ENCODE measurements at regions not wholly inside any gene's neighbourhood (a gene's known extent, or its start where the extent isn't known, plus 50 kb on each side); places are given as distances from the start of the nearest gene placed in this dataset.

DNA sequence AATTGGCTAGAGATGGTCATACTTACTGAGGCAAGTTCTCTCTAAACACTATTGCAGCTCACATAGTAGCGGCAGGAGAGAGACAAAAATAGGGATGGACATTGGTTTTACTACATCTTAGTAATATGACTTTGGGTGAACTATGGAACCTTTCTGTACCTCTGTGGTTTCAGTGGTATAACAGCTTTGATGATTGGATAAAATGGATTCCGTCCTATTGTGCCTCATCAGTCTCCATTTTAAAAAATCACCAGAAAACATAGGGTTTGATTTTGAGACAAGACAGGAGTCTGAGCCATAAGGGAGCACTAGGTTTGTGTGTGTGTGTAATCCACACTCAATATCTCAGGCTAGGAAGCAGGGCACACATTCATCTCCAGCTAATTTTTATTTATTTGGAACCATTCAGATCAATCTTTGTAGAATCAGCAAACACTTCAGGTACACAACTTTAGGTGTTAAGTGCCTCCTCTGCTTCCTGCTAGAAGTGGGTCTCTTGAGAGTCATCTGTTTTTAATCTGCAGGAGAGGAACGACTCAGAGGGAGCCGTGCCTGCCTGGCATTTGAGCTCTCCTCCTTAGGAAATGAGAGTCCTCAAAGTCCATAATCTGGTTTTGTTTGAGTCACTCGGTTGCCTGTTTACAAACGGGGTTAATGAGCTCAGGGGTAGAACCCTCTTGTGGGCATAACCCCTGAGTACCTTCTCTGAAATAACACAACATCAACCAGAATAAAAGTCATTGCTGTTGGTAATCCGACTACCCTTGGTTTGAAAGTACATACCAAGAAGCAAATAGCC lies 238.5 kb upstream of the BOD1L1 start (continued):
- TF ChIP-seq, protein P1, sequence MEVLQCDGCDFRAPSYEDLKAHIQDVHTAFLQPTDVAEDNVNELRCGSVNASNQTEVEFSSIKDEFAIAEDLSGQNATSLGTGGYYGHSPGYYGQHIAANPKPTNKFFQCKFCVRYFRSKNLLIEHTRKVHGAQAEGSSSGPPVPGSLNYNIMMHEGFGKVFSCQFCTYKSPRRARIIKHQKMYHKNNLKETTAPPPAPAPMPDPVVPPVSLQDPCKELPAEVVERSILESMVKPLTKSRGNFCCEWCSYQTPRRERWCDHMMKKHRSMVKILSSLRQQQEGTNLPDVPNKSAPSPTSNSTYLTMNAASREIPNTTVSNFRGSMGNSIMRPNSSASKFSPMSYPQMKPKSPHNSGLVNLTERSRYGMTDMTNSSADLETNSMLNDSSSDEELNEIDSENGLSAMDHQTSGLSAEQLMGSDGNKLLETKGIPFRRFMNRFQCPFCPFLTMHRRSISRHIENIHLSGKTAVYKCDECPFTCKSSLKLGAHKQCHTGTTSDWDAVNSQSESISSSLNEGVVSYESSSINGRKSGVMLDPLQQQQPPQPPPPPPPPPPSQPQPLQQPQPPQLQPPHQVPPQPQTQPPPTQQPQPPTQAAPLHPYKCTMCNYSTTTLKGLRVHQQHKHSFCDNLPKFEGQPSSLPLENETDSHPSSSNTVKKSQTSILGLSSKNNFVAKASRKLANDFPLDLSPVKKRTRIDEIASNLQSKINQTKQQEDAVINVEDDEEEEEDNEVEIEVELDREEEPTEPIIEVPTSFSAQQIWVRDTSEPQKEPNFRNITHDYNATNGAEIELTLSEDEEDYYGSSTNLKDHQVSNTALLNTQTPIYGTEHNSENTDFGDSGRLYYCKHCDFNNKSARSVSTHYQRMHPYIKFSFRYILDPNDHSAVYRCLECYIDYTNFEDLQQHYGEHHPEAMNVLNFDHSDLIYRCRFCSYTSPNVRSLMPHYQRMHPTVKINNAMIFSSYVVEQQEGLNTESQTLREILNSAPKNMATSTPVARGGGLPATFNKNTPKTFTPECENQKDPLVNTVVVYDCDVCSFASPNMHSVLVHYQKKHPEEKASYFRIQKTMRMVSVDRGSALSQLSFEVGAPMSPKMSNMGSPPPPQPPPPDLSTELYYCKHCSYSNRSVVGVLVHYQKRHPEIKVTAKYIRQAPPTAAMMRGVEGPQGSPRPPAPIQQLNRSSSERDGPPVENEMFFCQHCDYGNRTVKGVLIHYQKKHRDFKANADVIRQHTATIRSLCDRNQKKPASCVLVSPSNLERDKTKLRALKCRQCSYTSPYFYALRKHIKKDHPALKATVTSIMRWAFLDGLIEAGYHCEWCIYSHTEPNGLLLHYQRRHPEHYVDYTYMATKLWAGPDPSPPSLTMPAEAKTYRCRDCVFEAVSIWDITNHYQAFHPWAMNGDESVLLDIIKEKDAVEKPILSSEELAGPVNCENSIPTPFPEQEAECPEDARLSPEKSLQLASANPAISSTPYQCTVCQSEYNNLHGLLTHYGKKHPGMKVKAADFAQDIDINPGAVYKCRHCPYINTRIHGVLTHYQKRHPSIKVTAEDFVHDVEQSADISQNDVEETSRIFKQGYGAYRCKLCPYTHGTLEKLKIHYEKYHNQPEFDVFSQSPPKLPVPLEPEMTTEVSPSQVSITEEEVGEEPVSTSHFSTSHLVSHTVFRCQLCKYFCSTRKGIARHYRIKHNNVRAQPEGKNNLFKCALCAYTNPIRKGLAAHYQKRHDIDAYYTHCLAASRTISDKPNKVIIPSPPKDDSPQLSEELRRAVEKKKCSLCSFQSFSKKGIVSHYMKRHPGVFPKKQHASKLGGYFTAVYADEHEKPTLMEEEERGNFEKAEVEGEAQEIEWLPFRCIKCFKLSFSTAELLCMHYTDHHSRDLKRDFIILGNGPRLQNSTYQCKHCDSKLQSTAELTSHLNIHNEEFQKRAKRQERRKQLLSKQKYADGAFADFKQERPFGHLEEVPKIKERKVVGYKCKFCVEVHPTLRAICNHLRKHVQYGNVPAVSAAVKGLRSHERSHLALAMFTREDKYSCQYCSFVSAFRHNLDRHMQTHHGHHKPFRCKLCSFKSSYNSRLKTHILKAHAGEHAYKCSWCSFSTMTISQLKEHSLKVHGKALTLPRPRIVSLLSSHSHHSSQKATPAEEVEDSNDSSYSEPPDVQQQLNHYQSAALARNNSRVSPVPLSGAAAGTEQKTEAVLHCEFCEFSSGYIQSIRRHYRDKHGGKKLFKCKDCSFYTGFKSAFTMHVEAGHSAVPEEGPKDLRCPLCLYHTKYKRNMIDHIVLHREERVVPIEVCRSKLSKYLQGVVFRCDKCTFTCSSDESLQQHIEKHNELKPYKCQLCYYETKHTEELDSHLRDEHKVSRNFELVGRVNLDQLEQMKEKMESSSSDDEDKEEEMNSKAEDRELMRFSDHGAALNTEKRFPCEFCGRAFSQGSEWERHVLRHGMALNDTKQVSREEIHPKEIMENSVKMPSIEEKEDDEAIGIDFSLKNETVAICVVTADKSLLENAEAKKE (CRISPR knock-in tag; IDR thresholded peaks at IDR 0.05) = no peak
- TF ChIP-seq ZNF331 (CRISPR knock-in tag; IDR thresholded peaks at IDR 0.05; ENCODE audit: low read depth) = no peak

DNA sequence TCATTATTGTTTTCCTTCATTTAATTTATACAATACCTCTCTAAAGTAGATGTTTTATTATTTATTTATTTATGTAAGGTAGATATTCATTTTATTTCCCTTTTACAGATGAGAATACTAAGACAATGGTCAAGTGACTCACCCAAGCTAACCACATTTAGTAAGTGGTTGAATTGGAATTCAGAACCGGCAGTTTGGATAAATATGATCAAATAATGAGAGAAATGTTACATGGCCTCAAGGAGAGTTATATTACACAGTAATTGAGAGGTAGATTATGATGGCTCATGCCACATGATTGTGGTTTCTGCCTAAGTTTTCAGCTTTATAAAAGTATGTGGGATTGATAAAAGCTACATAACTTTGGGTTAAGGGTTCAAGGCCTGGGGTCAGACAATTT lies 239.4 kb upstream of the BOD1L1 start:
- H3K27ac Mint-ChIP-seq = no peak overlapping the region
- Histone ChIP-seq H3K4me3 (no peak overlapping the region), H3F3A (replicated peaks; ENCODE audit: low read depth) (no peaks in the 10 kb centered on the region), H4K20me1 (replicated peaks; ENCODE audit: insufficient read depth) (no peaks in the 10 kb centered on the region), H3K27ac (ENCODE audit: low read depth) (no peak overlapping the region), H3K36me3 (ENCODE audit: insufficient read depth) (peaks cover 2% of the 10 kb centered on the region; the same call in 1 of the 2 replicates), H3K27me3 (ENCODE audit: insufficient read depth) (no peaks in the 10 kb centered on the region), H3K4me1 (ENCODE audit: insufficient read depth) (0 out of 2 replicates have a peak, but pooled peaks cover 3% of the 10 kb centered on the region), H3K79me2 (replicated peaks; ENCODE audit: insufficient read depth) (no peaks in the 10 kb centered on the region), H2AFZ (no peak overlapping the region), H3K9me2 (ENCODE audit: insufficient read depth) (peaks cover 4% of the 10 kb centered on the region), H3K4me2 (no peak overlapping the region)
- ATAC-seq (no peak), DNase-seq (ENCODE audit: low spot score) (no peak)
- peaks cover 7% of the 10 kb centered on the region; the same call in 2 of the 3 replicates for H3K36me3 Mint-ChIP-seq (ENCODE audit: low read depth)
- no peaks in the 10 kb centered on the region for H3K27me3 Mint-ChIP-seq (ENCODE audit: insufficient read depth, low read depth, poor library complexity)
- peaks cover 15% of the 10 kb centered on the region for H3K9me3 Mint-ChIP-seq
- peaks cover 6% of the 10 kb centered on the region; the same call in 2 of the 3 replicates for H3K4me1 Mint-ChIP-seq
- no peak overlapping the region for H3K4me3 Mint-ChIP-seq
- TF ChIP-seq ZNF331 (CRISPR knock-in tag; IDR thresholded peaks at IDR 0.05; ENCODE audit: low read depth) = no peak
- TF ChIP-seq, protein P2, sequence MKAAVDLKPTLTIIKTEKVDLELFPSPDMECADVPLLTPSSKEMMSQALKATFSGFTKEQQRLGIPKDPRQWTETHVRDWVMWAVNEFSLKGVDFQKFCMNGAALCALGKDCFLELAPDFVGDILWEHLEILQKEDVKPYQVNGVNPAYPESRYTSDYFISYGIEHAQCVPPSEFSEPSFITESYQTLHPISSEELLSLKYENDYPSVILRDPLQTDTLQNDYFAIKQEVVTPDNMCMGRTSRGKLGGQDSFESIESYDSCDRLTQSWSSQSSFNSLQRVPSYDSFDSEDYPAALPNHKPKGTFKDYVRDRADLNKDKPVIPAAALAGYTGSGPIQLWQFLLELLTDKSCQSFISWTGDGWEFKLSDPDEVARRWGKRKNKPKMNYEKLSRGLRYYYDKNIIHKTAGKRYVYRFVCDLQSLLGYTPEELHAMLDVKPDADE (IDR thresholded peaks at IDR 0.05) = no peak
- TF ChIP-seq, protein P1 (CRISPR knock-in tag; IDR thresholded peaks at IDR 0.05) = no peak
- TF ChIP-seq, protein P3, sequence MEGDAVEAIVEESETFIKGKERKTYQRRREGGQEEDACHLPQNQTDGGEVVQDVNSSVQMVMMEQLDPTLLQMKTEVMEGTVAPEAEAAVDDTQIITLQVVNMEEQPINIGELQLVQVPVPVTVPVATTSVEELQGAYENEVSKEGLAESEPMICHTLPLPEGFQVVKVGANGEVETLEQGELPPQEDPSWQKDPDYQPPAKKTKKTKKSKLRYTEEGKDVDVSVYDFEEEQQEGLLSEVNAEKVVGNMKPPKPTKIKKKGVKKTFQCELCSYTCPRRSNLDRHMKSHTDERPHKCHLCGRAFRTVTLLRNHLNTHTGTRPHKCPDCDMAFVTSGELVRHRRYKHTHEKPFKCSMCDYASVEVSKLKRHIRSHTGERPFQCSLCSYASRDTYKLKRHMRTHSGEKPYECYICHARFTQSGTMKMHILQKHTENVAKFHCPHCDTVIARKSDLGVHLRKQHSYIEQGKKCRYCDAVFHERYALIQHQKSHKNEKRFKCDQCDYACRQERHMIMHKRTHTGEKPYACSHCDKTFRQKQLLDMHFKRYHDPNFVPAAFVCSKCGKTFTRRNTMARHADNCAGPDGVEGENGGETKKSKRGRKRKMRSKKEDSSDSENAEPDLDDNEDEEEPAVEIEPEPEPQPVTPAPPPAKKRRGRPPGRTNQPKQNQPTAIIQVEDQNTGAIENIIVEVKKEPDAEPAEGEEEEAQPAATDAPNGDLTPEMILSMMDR (conservative IDR thresholded peaks at IDR 0.05; ENCODE audit: low read depth in 2 of 2) = no peak

All from GM23338 (cell line).